ENCODE measurements at regions not wholly inside any gene's neighbourhood (a gene's known extent, or its start where the extent isn't known, plus 50 kb on each side); places are given as distances from the start of the nearest gene placed in this dataset.

DNA sequence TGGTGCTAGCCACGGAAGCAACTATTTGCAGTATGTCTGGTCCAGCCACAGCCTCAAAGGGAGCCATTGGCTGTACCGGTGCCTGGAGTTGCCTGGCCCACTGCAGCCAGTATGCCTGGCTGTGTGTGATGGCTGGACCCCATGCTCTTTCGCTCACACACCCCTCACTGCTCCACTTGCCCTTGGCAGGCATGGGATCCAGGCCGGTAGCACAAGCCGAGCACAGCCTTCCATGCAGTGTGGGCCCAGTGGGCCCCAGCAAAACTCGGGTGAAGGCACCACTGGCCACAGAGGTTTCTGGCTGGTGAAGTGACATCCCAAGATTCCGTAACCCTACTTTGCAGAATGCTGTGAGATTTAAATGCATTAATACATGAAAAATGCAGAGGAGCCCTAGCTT, 665.8 kb downstream of the PLPP3 start:
- in situ Hi-C loops (cut with HindIII; ENCODE audit: low pct_unique_long_range_greater_than_20kb, low sequenced_read_pairs): no loop called here
- DNase-seq (ENCODE audit: low read depth, low spot score): no peak

DNA sequence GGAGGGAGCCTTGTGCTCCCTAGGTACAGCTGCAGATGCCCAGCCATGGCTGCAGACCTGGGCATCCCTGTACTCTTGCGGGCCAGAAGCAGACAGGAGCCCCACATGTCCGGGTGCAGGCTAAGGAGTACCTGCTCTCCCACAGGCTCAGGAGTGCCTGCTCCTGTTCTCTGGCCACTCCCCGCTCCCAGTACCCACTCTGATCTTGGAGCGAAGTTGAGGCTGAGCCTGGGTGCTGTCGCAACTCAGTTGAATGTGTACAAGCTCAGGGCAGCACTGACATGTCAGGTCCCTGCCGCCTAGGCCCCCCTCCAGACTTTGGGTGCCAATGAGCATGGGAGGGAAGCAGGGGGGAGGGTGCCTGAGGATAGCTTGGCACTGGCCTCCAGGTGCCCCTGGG, 666.9 kb downstream of the PLPP3 start:
- no peak for DNase-seq (ENCODE audit: low read depth, low spot score)
- in situ Hi-C loops (cut with HindIII; ENCODE audit: low pct_unique_long_range_greater_than_20kb, low sequenced_read_pairs): no loop called here

DNA sequence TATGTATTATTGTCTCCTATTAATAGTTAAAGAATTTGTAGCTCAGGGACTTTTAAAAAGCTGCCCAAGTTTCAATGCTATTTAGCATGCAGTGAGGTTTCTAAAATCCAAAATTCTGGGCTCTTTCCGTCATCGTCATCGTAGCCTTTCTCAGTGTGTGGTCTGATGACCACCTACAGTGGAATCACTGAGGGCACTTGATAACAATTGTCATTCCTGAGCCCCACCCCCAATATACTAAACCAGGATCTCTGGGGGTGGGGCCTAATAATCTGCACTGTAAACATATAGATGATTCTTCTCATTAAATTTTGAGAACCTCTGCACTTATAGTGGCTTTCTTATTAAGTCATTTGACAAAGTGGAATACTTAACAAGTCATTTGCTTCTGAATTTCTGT, 674.8 kb downstream of the PLPP3 start:
- in situ Hi-C loops (cut with HindIII; ENCODE audit: low pct_unique_long_range_greater_than_20kb, low sequenced_read_pairs): no loop called here

DNA sequence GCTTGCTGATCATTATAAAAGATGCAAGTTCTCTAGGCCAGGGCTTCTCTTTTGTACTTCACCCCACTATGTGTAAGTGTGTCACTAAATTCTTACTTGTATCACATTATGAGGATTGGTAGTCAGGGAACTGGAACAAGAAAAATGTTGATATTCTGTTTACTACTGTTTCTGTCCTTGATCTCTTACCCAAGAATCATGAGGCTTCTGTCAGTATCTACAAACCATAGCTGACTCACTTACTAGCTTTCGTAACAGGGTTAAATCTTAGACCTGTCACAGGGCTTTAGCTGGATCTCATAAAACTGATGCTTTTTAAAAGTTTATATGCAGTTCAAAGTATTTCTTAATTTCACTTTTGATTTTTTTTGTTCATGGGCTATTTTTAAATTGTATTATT, 681.2 kb downstream of the PLPP3 start:
- in situ Hi-C loops (cut with HindIII; ENCODE audit: low pct_unique_long_range_greater_than_20kb, low sequenced_read_pairs): no loop called here
- no peak for DNase-seq (ENCODE audit: low read depth, low spot score)

More for the DNA sequence above, 674.8 kb downstream of the PLPP3 start:
- DNase-seq (ENCODE audit: low read depth, low spot score): no peak

DNA sequence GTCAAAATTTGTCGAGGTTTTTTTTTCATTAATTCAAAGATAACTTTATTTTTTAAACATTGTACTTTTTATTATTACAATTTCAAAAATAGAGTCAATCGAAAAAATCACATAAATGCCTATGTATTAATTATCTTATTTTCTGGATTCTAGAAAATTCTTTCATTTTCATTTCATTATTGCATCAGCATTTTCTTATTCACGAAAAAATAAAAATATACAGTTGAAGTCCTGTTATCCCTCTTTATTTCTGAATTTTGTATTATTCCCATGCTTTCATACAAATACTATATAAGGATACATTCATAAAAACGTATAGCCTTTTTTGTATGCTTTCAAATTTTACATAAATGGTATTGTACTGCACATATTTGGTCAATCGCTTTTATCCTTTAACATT, 681.0 kb upstream of the USP24 start:
- DNase-seq (ENCODE audit: low read depth, low spot score): no peak
- in situ Hi-C loops (cut with HindIII; ENCODE audit: low pct_unique_long_range_greater_than_20kb, low sequenced_read_pairs): no loop called here

DNA sequence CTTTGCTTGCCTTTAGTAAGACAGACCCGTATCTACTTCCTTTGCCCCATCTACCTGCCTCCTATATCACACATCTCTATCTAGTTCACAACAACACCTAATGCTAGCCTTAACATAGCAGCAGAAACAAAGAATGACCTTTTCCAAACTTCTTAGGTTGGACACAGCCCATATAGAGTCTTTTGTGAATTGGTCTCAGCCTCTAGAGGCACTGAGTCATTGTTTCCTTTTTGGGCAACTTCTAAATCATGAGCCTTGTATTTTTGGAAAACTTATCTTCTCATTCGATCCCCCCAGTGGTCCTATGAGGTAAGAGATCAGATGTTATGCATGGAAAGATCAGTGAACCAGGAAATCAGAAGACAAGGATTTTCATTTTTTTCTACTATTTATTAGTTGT, 679.4 kb upstream of the USP24 start:
- DNase-seq (ENCODE audit: low read depth, low spot score): peak; percentile 46
- in situ Hi-C loops (cut with HindIII; ENCODE audit: low pct_unique_long_range_greater_than_20kb, low sequenced_read_pairs): no loop called here

DNA sequence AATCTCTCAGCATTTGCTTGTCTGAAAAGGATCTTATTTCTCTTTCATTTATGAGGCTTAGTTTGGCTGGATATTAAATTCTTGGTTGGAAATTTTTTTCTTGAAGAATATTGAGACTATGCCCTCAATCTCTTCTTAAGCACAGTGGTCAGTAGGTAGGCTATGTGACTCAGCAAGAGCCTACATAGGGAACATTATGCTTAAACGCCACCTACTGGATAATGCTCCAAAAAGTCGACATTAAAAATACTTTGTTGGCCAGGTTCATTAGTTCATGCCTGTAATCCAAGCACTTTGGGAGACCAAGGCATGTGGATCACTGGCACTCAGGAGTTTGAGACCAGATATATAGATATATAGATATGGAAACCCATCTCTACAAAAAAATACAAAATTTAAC, 678.0 kb upstream of the USP24 start:
- peak; percentile 67 for DNase-seq (ENCODE audit: low read depth, low spot score)
- in situ Hi-C loops (cut with HindIII; ENCODE audit: low pct_unique_long_range_greater_than_20kb, low sequenced_read_pairs): no loop called here

DNA sequence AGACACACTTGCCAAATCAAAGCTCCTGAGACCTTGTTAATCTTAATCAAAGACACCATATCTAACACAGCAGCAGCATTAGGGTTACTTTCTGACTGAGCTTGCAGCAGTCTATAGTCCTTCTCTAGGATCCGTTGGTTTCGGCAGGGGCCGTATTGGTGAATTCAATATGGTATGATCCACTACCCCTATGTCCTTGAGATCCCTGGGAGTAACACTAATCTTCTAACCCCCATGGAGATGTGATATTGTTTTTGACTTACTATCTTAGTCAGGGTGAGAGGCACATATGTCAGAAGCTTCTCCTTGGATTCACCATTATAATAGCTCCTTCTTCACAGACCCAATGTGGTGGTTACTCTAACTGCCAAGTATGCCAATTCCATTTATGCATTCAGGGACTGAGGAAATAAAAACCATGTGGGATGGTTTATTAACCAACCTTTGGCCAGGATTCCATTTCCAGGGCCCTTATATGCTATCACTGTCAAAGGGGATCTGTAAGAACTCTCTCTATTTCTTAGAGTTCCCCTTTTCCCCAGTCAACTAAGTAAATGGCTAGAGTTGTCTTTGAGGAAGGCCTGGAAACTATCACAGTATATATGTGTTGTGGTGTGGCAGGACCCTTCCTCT, 673.6 kb upstream of the USP24 start:
- in situ Hi-C loops (cut with HindIII; ENCODE audit: low pct_unique_long_range_greater_than_20kb, low sequenced_read_pairs): no loop called here
- DNase-seq (ENCODE audit: low read depth, low spot score): no peak

DNA sequence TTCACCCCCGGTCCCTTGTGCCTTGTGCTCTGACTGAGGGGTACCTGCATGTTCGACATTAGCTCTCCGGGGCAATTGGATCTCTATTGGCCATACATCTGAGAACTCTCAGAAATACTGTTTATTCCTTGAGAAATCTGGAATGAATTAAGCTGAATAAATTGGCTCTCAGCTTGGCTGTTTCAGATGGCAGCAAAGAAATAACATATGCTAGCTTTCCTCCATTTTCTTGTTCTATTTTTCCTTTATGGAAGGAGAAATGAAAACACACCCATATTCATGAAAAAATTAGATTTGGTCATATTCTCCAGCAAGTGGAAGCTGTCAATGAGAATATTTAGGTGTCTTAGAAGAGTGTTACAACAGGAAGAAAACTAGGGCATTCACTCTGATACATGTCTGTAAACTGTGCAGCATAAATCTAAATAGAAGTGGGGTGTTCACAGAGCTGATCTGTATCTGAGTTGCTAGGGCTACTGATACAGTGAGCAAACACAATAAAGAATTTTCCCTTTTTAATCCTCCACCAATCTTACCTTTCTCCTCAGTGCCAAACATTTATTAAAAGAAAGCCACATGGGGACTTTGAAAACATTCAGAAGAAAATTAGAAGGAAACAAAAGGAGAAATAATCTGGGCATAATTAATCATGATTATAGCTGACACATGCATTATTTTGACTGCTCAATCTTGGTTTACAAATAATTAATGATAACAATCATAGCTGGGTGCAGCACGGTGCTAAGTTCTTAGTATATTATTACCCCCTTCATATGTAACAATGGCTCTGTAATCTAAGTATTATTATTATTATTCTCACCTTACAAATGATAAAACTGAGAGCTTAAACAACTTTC, 671.9 kb upstream of the USP24 start:
- DNase-seq (ENCODE audit: low read depth, low spot score): no peak
- in situ Hi-C loops (cut with HindIII; ENCODE audit: low pct_unique_long_range_greater_than_20kb, low sequenced_read_pairs): no loop called here

DNA sequence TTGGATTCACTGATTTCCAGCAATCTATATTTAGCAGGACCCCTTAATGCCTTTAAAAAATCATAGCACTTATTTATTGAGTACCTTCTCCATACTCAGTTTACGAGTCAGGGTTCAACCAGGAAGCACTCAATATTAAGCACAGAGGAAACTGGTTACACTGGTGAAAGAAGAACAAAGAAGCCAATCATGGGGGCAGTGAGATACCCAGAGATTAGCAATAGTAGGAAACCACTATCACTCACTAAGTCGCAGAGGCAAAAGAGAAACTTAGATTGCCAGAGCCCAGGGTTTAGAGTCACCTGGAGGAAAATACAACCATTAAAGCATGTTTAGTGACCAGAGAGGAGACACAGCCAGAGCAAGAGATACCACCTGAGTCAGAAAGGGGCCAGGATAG, 670.5 kb upstream of the USP24 start:
- no peak for DNase-seq (ENCODE audit: low read depth, low spot score)
- in situ Hi-C loops (cut with HindIII; ENCODE audit: low pct_unique_long_range_greater_than_20kb, low sequenced_read_pairs): no loop called here

DNA sequence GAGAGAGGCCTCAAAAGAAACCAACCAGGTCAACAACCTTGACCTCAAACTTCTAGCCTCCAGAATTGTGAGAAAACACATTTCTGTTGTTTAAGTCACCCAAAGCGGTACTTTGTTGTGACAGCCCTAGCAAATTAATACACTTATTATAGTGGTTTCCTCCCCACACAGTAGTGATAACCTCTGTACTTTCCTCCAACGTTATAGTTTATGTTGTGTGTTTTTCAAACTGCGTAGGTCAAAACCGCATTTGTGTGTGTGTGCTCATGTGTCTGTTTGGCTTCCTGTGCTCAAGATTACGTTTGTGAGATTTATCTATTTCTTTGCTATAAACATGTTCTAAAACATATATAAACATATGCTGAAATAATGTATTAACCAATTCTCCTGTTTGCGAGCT, 667.8 kb upstream of the USP24 start:
- in situ Hi-C loops (cut with HindIII; ENCODE audit: low pct_unique_long_range_greater_than_20kb, low sequenced_read_pairs): no loop called here
- DNase-seq (ENCODE audit: low read depth, low spot score): no peak

DNA sequence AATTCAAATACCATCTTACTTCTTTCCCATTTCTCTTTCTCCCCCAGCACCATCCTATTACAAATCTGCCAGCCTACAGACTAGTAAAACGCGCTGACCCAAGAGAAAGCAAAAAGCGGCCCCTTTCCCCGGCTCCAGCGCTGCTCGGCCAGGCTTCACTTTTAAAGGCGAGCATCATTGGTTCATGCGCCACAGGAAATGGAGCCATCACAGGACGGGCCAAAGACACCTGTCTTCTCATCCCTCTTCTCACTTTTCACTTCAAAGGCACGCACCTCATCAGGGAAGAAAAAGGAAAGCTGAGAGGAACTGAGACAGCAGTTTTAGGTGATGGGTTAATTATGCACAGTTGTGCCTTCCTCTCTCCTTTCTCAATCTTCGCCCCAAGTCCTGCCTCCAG, 664.2 kb upstream of the USP24 start:
- in situ Hi-C loops (cut with HindIII; ENCODE audit: low pct_unique_long_range_greater_than_20kb, low sequenced_read_pairs): no loop called here
- DNase-seq (ENCODE audit: low read depth, low spot score): no peak

DNA sequence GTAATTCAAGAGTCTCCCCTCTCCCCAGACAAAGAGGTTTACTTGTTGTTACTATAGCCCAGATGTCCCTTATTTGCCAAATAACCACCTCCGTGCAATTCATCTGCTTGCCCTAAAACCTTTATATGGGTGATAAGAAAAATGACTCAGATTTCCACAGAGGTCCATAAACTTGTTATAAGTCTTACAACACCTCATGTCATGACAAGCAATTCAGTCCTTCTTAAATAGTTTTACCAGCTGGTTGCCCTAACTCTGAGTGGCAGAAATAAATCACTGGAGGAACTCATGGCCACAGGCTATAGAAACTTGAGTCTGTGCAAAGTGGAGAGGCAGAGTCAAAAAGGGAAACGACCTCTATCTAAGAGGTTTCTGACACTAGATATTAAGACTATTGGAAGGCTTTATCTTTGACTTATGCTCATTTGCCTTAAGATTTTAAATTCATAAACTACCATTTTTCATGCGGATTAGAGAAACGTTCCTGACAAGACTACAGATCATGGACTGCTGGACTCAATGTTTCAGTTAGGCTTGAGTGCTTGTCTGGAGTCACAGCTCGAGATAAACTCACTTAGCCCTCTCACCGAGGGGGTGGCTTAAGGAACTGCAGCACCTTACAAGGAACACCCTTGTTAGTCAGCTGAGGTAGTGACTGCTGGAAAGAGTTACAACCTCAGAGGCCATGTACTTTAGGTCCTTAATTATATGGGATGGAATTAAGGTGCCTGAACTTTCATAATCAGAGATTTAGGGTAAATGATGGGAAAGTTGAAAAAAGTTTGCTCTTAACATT, 662.5 kb upstream of the USP24 start:
- in situ Hi-C loops (cut with HindIII; ENCODE audit: low pct_unique_long_range_greater_than_20kb, low sequenced_read_pairs): no loop called here
- no peak for DNase-seq (ENCODE audit: low read depth, low spot score)

DNA sequence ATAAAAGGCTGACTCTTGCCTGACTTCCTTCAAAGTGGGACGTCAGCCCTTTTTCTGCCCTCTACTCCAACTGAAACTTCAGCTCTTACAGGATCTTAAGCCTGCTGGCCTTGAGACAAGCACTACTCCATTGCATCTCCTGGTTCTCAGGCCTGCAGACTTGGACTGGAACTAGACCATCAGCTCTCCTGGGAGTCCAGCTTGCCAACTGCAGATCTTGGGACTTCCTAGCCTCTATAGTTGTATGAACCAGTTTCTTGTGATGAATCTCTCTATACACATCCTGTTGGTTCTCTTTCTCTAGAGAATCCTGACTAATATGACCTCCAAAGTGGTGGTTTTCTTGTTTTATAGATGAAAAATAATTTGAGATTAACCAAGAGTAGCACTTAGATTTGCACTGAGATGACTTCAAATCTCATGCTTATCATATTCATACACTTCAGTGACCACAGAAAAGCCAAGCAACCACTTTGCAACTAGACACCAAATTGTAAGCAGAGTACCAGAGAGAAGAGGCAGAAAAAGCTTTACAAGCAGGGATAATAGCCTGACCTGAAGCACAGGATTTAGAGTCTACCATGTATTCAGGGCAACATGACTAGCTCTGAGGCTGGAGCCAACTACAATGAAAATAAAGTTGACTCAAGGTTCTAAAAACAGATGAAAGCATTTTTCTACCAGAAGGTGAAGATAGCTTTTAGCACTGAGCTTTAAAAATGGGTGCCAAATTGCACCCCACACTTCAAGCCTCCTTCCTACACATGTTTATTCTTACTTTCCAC, 661.3 kb upstream of the USP24 start:
- DNase-seq (ENCODE audit: low read depth, low spot score): no peak
- in situ Hi-C loops (cut with HindIII; ENCODE audit: low pct_unique_long_range_greater_than_20kb, low sequenced_read_pairs): no loop called here

DNA sequence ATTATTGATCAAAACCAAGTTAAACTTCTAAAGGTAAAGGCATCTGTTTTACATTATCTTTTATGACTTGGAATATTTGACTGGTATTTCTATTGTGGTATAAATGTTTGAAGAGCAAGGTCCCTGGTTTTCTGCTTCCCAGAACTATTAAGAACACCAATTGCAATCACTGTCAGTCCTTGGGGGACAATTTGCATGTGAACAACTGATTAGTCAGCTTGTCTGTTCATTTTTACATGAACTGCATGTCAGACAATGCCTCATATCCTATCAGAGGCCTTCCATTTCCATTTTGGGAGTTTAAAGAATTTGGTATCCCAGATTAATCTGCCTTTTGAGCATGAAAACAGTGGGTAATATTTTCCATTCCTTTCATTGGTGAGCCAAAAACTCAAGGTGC, 654.9 kb upstream of the USP24 start:
- in situ Hi-C loops (cut with HindIII; ENCODE audit: low pct_unique_long_range_greater_than_20kb, low sequenced_read_pairs): no loop called here
- no peak for DNase-seq (ENCODE audit: low read depth, low spot score)

DNA sequence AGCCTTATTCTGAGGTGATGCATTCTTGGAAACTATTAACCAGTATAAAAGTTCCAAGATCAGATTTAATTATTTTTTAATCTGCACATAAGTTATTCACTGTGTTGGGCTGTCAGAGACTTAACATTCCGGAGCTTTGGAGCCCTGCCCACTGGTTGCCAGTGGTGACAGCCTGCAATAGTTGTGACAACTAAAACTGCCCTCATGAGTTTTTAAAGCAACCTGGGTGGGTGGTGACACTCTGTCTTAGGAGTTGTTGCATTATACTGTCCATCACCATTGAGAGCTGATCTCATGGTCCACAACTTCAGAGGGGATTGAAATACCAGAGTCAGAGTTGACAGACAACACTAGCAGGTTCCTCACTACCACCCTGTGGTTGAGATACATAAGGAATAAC, 653.9 kb upstream of the USP24 start:
- in situ Hi-C loops (cut with HindIII; ENCODE audit: low pct_unique_long_range_greater_than_20kb, low sequenced_read_pairs): no loop called here
- DNase-seq (ENCODE audit: low read depth, low spot score): no peak

DNA sequence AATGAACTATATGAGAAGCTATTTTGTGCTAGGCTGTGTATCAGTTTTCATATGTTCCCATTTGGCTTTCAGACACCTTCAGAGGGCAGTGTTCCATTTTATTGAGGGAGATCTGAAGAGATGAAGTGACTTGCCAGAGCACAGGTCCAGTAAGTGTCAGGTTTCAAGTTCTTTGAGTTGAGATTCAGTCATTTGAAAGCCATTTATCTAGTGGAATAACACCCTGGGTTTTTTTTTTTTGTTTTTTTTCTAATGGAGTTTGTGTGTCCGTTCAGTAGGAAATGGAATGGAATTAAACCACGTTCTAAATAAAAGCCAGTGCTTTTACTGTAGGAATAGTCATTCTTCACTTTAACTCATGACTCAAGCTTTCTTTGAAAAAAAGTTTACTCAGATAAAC, 652.9 kb upstream of the USP24 start:
- in situ Hi-C loops (cut with HindIII; ENCODE audit: low pct_unique_long_range_greater_than_20kb, low sequenced_read_pairs): no loop called here

DNA sequence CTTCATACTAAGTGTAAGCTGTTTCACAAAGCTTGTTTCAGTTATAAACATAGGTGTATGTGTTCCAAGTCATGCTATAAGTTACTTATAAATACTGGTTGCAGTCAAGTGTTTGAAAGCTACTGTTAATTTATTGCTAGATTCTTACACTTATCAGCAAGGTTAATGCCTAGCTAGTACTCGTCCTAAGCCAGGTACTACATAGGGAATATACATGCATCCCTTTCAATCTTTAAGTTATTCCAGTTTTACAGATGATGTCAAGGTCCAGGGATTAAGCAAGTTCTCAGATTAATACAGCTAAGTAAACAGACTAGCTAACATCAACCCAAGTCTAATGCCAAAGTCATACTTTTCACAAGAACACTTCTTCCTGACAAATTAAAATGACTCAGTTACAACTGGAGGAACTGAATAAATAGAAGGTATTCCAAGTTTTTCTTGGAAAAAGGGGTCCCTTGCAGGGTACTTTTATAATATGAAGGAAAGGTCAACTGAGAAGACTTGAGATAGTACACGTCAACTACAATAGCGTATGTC, 652.2 kb upstream of the USP24 start:
- in situ Hi-C loops (cut with HindIII; ENCODE audit: low pct_unique_long_range_greater_than_20kb, low sequenced_read_pairs): no loop called here
- no peak for DNase-seq (ENCODE audit: low read depth, low spot score)

More for the DNA sequence above, 652.9 kb upstream of the USP24 start:
- DNase-seq (ENCODE audit: low read depth, low spot score): peak; percentile 4

Measured in SK-MEL-5 (cell line).